ENCODE measurements at regions not wholly inside any gene's neighbourhood (a gene's known extent, or its start where the extent isn't known, plus 50 kb on each side); places are given as distances from the start of the nearest gene placed in this dataset.

- no peak for DNase-seq
These were observed 144.1 kb downstream of the CD8B2 start for GRCh38 chr2:106631281-106631680.

GRCh38 chr2:106638043-106638442, 150.9 kb downstream of the CD8B2 start:
- peak; percentile 65 for DNase-seq

GRCh38 chr2:106638580-106638979, 151.4 kb downstream of the CD8B2 start:
- no peak for DNase-seq

GRCh38 chr2:106642679-106643078, 155.5 kb downstream of the CD8B2 start:
- DNase-seq = no peak

- DNase-seq = no peak
These were observed 157.5 kb downstream of the CD8B2 start for GRCh38 chr2:106644623-106645022.

GRCh38 chr2:106646605-106647004, 159.4 kb downstream of the CD8B2 start:
- DNase-seq = no peak

- DNase-seq = no peak
These were observed 162.1 kb downstream of the CD8B2 start for GRCh38 chr2:106649306-106649705.

GRCh38 chr2:106653465-106653864, 166.3 kb downstream of the CD8B2 start:
- no peak for DNase-seq

- DNase-seq = no peak
These were observed 171.5 kb downstream of the CD8B2 start for GRCh38 chr2:106658616-106659015.

GRCh38 chr2:106664669-106665068, 177.5 kb downstream of the CD8B2 start:
- DNase-seq = no peak

- no peak for DNase-seq
These were observed 180.4 kb downstream of the CD8B2 start for GRCh38 chr2:106667478-106668070.

- DNase-seq = no peak
These were observed 198.2 kb downstream of the CD8B2 start for GRCh38 chr2:106685180-106685897.

GRCh38 chr2:106686814-106687213, 199.2 kb downstream of the ST6GAL2 start:
- no peak for DNase-seq

- no peak for DNase-seq
These were observed 190.9 kb downstream of the ST6GAL2 start for GRCh38 chr2:106694964-106695470.

GRCh38 chr2:106695919-106696318, 190.0 kb downstream of the ST6GAL2 start:
- DNase-seq = no peak

- DNase-seq = no peak
These were observed 185.4 kb downstream of the ST6GAL2 start for GRCh38 chr2:106700616-106701015.

GRCh38 chr2:106701203-106702022, 184.6 kb downstream of the ST6GAL2 start:
- DNase-seq = no peak

- DNase-seq = no peak
These were observed 182.8 kb downstream of the ST6GAL2 start for GRCh38 chr2:106703161-106703560.

- no peak for DNase-seq
These were observed 181.2 kb downstream of the ST6GAL2 start for GRCh38 chr2:106704798-106705197.

- DNase-seq = no peak
These were observed 180.1 kb downstream of the ST6GAL2 start for GRCh38 chr2:106705877-106706276.

- no peak for DNase-seq
These were observed 179.7 kb downstream of the ST6GAL2 start for GRCh38 chr2:106706283-106706682.

- DNase-seq = no peak
These were observed 177.8 kb downstream of the ST6GAL2 start for GRCh38 chr2:106708209-106708608.

- no peak for DNase-seq
These were observed 176.7 kb downstream of the ST6GAL2 start for GRCh38 chr2:106709229-106709628.

- no peak for DNase-seq
These were observed 166.7 kb downstream of the ST6GAL2 start for GRCh38 chr2:106719222-106719621.
